ENCODE measurements at regions not wholly inside any gene's neighbourhood (a gene's known extent, or its start where the extent isn't known, plus 50 kb on each side); places are given as distances from the start of the nearest gene placed in this dataset.

GRCh38 chr2:199703199-199703598, 147.8 kb downstream of the FTCDNL1 start:
- no peak overlapping the region for H2AFZ ChIP-seq (ENCODE audit: low read depth, low read length, severe bottlenecking)
- no peak overlapping the region for H3K9ac ChIP-seq (ENCODE audit: low read length)
- TF ChIP-seq EZH2phosphoT487 (conservative IDR thresholded peaks at IDR 0.05; ENCODE audit: low read length) = no peak
- no peak for TF ChIP-seq CTCF (IDR thresholded peaks at IDR 0.05; ENCODE audit: insufficient read depth, low read length, poor library complexity, severe bottlenecking)
- no peaks in the 10 kb centered on the region for H3K79me2 ChIP-seq (ENCODE audit: insufficient read depth, low read length)
- H3K9me2 ChIP-seq (replicated peaks; ENCODE audit: insufficient read depth, low read length) = no peaks in the 10 kb centered on the region
- H3K4me3 ChIP-seq (ENCODE audit: insufficient read depth, low read length, poor library complexity, severe bottlenecking) = no peak overlapping the region
- no peak overlapping the region for H3K4me2 ChIP-seq (ENCODE audit: low read depth, low read length, poor library complexity, severe bottlenecking)
- H3K9me3 ChIP-seq (ENCODE audit: insufficient read depth, low read length) = no peaks in the 10 kb centered on the region
- no peaks in the 10 kb centered on the region for H3F3A ChIP-seq (ENCODE audit: insufficient read depth)
- no peaks in the 10 kb centered on the region for H4K20me1 ChIP-seq (ENCODE audit: low read depth, low read length)
- no peaks in the 10 kb centered on the region for H3K27me3 ChIP-seq (ENCODE audit: low read length)
- H3K27ac ChIP-seq (ENCODE audit: low read depth, low read length) = no peak overlapping the region
- H3K36me3 ChIP-seq (ENCODE audit: low read length) = no peaks in the 10 kb centered on the region

DNA sequence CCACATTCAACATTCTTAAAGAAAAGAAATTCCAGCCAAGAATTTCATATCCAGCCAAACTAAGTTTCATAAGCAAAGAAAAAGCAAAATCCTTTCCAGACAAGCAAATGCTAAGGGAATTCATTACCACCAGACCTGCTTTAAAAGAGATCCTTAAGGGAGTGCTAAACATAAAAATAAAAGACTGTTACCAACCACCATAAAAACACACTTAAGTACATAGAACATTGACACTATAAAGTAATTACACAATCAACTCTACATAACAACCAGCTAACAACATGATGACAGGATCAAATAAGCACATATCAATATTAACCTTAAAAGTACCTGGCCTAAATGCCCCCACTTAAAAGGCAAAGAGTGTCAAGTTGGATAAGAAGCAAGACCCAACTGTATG, 153.5 kb downstream of the FTCDNL1 start:
- Histone ChIP-seq H3K4me2 (ENCODE audit: low read depth, low read length, poor library complexity, severe bottlenecking) (no peak overlapping the region), H3F3A (ENCODE audit: insufficient read depth) (no peaks in the 10 kb centered on the region), H3K27me3 (ENCODE audit: low read length) (no peaks in the 10 kb centered on the region), H3K9me2 (replicated peaks; ENCODE audit: insufficient read depth, low read length) (no peaks in the 10 kb centered on the region), H3K27ac (ENCODE audit: low read depth, low read length) (no peak overlapping the region), H3K9ac (ENCODE audit: low read length) (no peak overlapping the region), H3K79me2 (ENCODE audit: insufficient read depth, low read length) (no peaks in the 10 kb centered on the region), H2AFZ (ENCODE audit: low read depth, low read length, severe bottlenecking) (no peak overlapping the region), H3K9me3 (ENCODE audit: insufficient read depth, low read length) (no peaks in the 10 kb centered on the region), H3K36me3 (ENCODE audit: low read length) (no peaks in the 10 kb centered on the region), H4K20me1 (ENCODE audit: low read depth, low read length) (no peaks in the 10 kb centered on the region), H3K4me3 (ENCODE audit: insufficient read depth, low read length, poor library complexity, severe bottlenecking) (no peak overlapping the region)
- no peak for TF ChIP-seq CTCF (IDR thresholded peaks at IDR 0.05; ENCODE audit: insufficient read depth, low read length, poor library complexity, severe bottlenecking)
- TF ChIP-seq EZH2phosphoT487 (conservative IDR thresholded peaks at IDR 0.05; ENCODE audit: low read length) = no peak

- Histone ChIP-seq H3K27ac (ENCODE audit: low read depth, low read length) (no peak overlapping the region), H4K20me1 (ENCODE audit: low read depth, low read length) (no peaks in the 10 kb centered on the region), H2AFZ (ENCODE audit: low read depth, low read length, severe bottlenecking) (no peak overlapping the region), H3K9me2 (replicated peaks; ENCODE audit: insufficient read depth, low read length) (no peaks in the 10 kb centered on the region), H3K36me3 (ENCODE audit: low read length) (no peaks in the 10 kb centered on the region), H3K27me3 (ENCODE audit: low read length) (no peaks in the 10 kb centered on the region), H3F3A (ENCODE audit: insufficient read depth) (no peaks in the 10 kb centered on the region), H3K4me3 (ENCODE audit: insufficient read depth, low read length, poor library complexity, severe bottlenecking) (no peak overlapping the region), H3K9me3 (ENCODE audit: insufficient read depth, low read length) (no peaks in the 10 kb centered on the region), H3K4me2 (ENCODE audit: low read depth, low read length, poor library complexity, severe bottlenecking) (no peak overlapping the region), H3K79me2 (ENCODE audit: insufficient read depth, low read length) (no peaks in the 10 kb centered on the region), H3K9ac (ENCODE audit: low read length) (no peak overlapping the region)
- TF ChIP-seq EZH2phosphoT487 (conservative IDR thresholded peaks at IDR 0.05; ENCODE audit: low read length) (no peak), CTCF (IDR thresholded peaks at IDR 0.05; ENCODE audit: insufficient read depth, low read length, poor library complexity, severe bottlenecking) (no peak)
These were observed 154.9 kb downstream of the FTCDNL1 start for GRCh38 chr2:199696048-199696447.

DNA sequence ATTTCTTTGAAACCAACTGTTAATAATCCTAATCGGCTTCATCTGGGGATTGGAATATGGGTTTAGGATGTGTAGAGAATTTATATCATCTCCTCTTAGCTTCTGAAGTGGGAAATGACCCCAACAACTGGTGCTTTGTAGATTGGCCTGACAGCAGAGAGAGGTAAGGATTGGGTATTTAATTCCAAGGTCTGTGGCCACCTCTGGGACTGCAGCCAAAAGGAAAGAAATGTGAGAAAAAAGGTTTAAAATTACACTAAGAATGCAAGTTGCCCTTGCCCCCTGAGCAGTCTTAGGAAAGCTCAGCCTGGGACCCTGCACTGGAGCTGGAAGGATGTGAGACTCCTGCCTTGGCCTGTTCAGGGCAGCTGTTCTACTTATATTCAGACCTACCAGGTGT, 157.1 kb downstream of the FTCDNL1 start:
- H4K20me1 ChIP-seq (ENCODE audit: low read depth, low read length) = no peaks in the 10 kb centered on the region
- no peaks in the 10 kb centered on the region for H3K9me2 ChIP-seq (replicated peaks; ENCODE audit: insufficient read depth, low read length)
- H3K4me2 ChIP-seq (ENCODE audit: low read depth, low read length, poor library complexity, severe bottlenecking) = no peak overlapping the region
- H3K79me2 ChIP-seq (ENCODE audit: insufficient read depth, low read length) = no peaks in the 10 kb centered on the region
- TF ChIP-seq CTCF (IDR thresholded peaks at IDR 0.05; ENCODE audit: insufficient read depth, low read length, poor library complexity, severe bottlenecking) = no peak
- TF ChIP-seq EZH2phosphoT487 (conservative IDR thresholded peaks at IDR 0.05; ENCODE audit: low read length) = no peak
- H3K36me3 ChIP-seq (ENCODE audit: low read length) = no peaks in the 10 kb centered on the region
- H3K27me3 ChIP-seq (ENCODE audit: low read length) = no peaks in the 10 kb centered on the region
- H3F3A ChIP-seq (ENCODE audit: insufficient read depth) = no peaks in the 10 kb centered on the region
- no peak overlapping the region for H3K4me3 ChIP-seq (ENCODE audit: insufficient read depth, low read length, poor library complexity, severe bottlenecking)
- H3K9me3 ChIP-seq (ENCODE audit: insufficient read depth, low read length) = no peaks in the 10 kb centered on the region
- H3K9ac ChIP-seq (ENCODE audit: low read length) = no peak overlapping the region
- no peak overlapping the region for H2AFZ ChIP-seq (ENCODE audit: low read depth, low read length, severe bottlenecking)
- H3K27ac ChIP-seq (ENCODE audit: low read depth, low read length) = no peak overlapping the region

Data from SU-DHL-6 (cell line).